DND-41 (cell line): ENCODE measurements at regions not wholly inside any gene's neighbourhood (a gene's known extent, or its start where the extent isn't known, plus 50 kb on each side); places are given as distances from the start of the nearest gene placed in this dataset.
"Not testable (repeated sequence)": the region's sequence is repeated elsewhere in the genome, so short reads cannot be mapped to it uniquely, and the experiment has no call there.

Experiments
- ATAC-seq: fragments of 200-7000 bp; cut with Tn5 transposase; 3 replicates; pipeline ENCODE4 v1.9.1; 2021; ENCODE audit warnings: low read depth; ENCODE audit not compliant: insufficient read depth
- DNase-seq: peaks from one replicate; pipeline ENCODE4 v3.0.0-alpha.2; 2020
- H2AFZ ChIP-seq: 2 replicates; pipeline ENCODE4 v1.6.0; 2012; ENCODE audit warnings: low read depth, low read length
- H3K27ac ChIP-seq: 2 replicates; pipeline ENCODE4 v1.5.1; 2012; ENCODE audit warnings: low read length, inconsistent platforms
- H3K27me3 ChIP-seq: fragments of 200-600 bp; sonication (generic); 2 replicates; pipeline ENCODE4 v1.6.0; 2012; ENCODE audit warnings: low read length, mild to moderate bottlenecking, inconsistent platforms; ENCODE audit not compliant: insufficient read depth, poor library complexity
- H3K36me3 ChIP-seq: 2 replicates; pipeline ENCODE4 v1.5.1; 2012; ENCODE audit warnings: low read length, inconsistent platforms; ENCODE audit not compliant: insufficient read depth
- H3K4me1 ChIP-seq: 2 replicates; pipeline ENCODE4 v1.5.1; 2012; ENCODE audit warnings: mild to moderate bottlenecking, low read length; ENCODE audit not compliant: insufficient read depth
- H3K4me2 ChIP-seq: 2 replicates; pipeline ENCODE4 v1.6.0; 2012; ENCODE audit warnings: mild to moderate bottlenecking, moderate library complexity, low read length, inconsistent platforms; ENCODE audit not compliant: insufficient read depth
- H3K4me3 ChIP-seq, 2 experiments: fragments of 200-600 bp in 1 of 2; shearing (Covaris generic) in 1 of 2; 2 replicates each; pipeline ENCODE4 v1.5.1; 2012 to 2016; ENCODE audit warnings: inconsistent platforms in 2 of 2, low read length in 2 of 2, mild to moderate bottlenecking in 2 of 2, low read depth in 1 of 2, moderate library complexity in 1 of 2
- H3K79me2 ChIP-seq: 2 replicates; pipeline ENCODE4 v1.6.0; 2012; ENCODE audit warnings: low read length, inconsistent platforms; ENCODE audit not compliant: insufficient read depth
- H3K9ac ChIP-seq: 2 replicates; pipeline ENCODE4 v1.6.0; 2012; ENCODE audit warnings: low read depth, mild to moderate bottlenecking, inconsistent platforms, low read length, moderate library complexity
- H3K9me3 ChIP-seq: 2 replicates; pipeline ENCODE4 v1.5.1; 2012; ENCODE audit warnings: low read length, moderate library complexity, mild to moderate bottlenecking, inconsistent platforms; ENCODE audit not compliant: insufficient read depth, severe bottlenecking
- H4K20me1 ChIP-seq: 2 replicates; pipeline ENCODE4 v1.6.0; 2012; ENCODE audit warnings: low read length; ENCODE audit not compliant: insufficient read depth
- EZH2 ChIP-seq: IDR thresholded peaks from 3 replicates; pipeline ENCODE4 v1.6.1; 2012; ENCODE audit warnings: borderline replicate concordance, low read depth, mild to moderate bottlenecking, moderate library complexity, low read length, inconsistent platforms; ENCODE audit not compliant: severe bottlenecking
- TF ChIP-seq, protein P1 (sequence below): IDR thresholded peaks from 2 replicates; pipeline ENCODE4 v1.5.1; 2012; ENCODE audit warnings: borderline replicate concordance, low read length, moderate library complexity, mild to moderate bottlenecking; ENCODE audit not compliant: poor library complexity, severe bottlenecking; ENCODE audit errors: extremely low read depth

DNA sequence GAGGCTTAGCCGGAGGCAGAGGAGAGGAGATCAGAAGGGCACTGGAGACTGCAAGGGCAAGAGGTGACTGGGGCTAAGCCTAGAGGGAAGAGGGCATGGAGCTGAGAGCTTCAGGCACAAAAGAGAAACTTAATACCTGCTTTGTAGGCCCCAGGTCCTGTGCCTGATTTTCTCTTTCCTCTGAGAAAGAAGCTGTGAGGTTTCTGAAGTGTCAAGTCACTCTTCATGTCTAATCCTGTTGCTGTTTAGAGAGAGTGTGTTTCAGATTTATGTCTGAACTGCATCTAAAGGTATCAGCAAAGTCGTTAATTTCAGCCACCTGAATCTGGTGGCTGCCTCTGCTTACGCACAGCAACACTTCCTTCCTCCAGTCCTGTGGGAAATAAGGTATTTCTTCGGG, 106.9 kb upstream of the RNU6-1 start:
- Histone ChIP-seq H3K4me1 (peaks cover 22% of the 10 kb centered on the region), H3K79me2 (no peaks in the 10 kb centered on the region), H3K27ac (peak overlapping the region; percentile 61), H3K9ac (peak overlapping the region; percentile 7; the same call in 1 of the 2 replicates), H3K36me3 (no peaks in the 10 kb centered on the region), H3K4me3 (0 out of 4 replicates have a peak overlapping the region, but pooled peaks of 1 of the 2 experiments have one; percentile 3), H3K27me3 (no peaks in the 10 kb centered on the region), H3K9me3 (no peaks in the 10 kb centered on the region), H2AFZ (peak overlapping the region; percentile 61), H4K20me1 (no peaks in the 10 kb centered on the region), H3K4me2 (peak overlapping the region; percentile 38)
- ATAC-seq (peak; percentile 67), DNase-seq (peak; percentile 10)
- TF ChIP-seq, protein P1, sequence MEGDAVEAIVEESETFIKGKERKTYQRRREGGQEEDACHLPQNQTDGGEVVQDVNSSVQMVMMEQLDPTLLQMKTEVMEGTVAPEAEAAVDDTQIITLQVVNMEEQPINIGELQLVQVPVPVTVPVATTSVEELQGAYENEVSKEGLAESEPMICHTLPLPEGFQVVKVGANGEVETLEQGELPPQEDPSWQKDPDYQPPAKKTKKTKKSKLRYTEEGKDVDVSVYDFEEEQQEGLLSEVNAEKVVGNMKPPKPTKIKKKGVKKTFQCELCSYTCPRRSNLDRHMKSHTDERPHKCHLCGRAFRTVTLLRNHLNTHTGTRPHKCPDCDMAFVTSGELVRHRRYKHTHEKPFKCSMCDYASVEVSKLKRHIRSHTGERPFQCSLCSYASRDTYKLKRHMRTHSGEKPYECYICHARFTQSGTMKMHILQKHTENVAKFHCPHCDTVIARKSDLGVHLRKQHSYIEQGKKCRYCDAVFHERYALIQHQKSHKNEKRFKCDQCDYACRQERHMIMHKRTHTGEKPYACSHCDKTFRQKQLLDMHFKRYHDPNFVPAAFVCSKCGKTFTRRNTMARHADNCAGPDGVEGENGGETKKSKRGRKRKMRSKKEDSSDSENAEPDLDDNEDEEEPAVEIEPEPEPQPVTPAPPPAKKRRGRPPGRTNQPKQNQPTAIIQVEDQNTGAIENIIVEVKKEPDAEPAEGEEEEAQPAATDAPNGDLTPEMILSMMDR: no peak
- TF ChIP-seq EZH2: no peak

DNA sequence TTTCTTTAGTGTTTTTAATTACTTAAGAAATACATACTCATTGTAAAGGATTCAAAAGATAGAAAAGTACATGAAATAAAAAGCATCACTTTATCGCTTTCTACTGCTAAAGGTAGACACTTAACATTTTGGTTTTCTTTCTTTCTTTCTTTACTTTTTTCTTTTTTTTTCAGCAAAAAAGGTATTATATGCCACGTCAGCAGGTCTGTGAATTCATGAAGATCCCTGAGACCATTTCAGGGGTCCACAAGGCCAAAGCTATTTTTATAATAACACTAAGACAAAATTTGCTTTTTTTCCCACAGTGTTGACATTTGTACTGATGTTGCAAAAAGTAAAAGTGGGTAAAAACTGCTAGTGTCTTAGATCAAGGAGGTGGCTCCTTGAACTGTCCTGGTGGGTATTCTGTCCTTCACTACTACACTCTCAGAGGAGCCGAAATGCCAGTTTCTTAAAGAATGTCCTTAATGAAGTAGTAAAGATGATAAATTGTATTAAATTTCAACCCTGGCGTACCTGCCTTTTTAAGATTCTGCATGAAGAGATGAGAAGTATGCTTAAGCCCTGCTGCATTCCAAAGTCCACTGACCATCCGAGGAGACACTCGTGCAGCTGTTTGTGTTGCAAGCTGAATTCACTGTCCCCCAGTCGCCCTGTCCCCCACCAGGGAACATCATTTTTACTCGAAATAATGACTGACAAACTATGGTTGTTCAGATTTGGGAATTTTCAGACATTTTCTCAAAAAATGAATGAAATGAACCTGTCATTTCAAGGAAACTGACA, 106.7 kb upstream of the PIAS1 start:
- no peak for ATAC-seq
- Histone ChIP-seq H3K9ac (no peak overlapping the region), H3K36me3 (no peaks in the 10 kb centered on the region), H3K4me2 (no peak overlapping the region), H3K27me3 (no peaks in the 10 kb centered on the region), H3K79me2 (no peaks in the 10 kb centered on the region), H4K20me1 (no peaks in the 10 kb centered on the region), H3K4me3 (no peak overlapping the region), H3K4me1 (peaks cover 22% of the 10 kb centered on the region), H3K27ac (no peak overlapping the region), H3K9me3 (no peaks in the 10 kb centered on the region), H2AFZ (no peak overlapping the region)
- no peak for DNase-seq
- TF ChIP-seq EZH2: no peak
- TF ChIP-seq, protein P1: no peak

DNA sequence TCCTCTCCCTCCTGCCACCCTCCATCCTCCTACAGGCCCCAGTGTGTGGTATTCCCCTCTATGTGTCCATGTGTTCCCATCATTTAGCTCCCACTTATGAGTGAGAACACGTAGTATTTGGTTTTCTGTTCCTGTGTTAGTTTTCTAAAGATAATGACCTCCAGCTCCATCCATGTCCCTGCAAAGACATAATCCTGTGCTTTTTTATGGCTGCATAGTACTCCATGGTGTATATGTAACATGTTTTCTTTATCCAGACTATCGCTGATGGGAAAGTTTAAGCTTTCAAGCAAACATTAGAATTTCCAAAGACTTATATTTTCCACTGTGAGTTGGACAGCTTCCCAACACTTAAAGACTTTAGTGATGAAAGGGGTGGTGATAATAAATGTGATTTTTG, 105.9 kb upstream of the PIAS1 start:
- no peak for TF ChIP-seq EZH2
- TF ChIP-seq, protein P1: no peak
- H3K9ac ChIP-seq: no peak overlapping the region
- H2AFZ ChIP-seq: no peak overlapping the region
- no peaks in the 10 kb centered on the region for H3K79me2 ChIP-seq
- ATAC-seq: no peak
- H3K4me1 ChIP-seq: peaks cover 22% of the 10 kb centered on the region
- no peak overlapping the region for H3K4me2 ChIP-seq
- no peaks in the 10 kb centered on the region for H3K36me3 ChIP-seq
- no peak overlapping the region for H3K27ac ChIP-seq
- H3K9me3 ChIP-seq: no peaks in the 10 kb centered on the region
- DNase-seq: no peak
- no peak overlapping the region for H3K4me3 ChIP-seq
- H3K27me3 ChIP-seq: no peaks in the 10 kb centered on the region
- H4K20me1 ChIP-seq: no peaks in the 10 kb centered on the region

DNA sequence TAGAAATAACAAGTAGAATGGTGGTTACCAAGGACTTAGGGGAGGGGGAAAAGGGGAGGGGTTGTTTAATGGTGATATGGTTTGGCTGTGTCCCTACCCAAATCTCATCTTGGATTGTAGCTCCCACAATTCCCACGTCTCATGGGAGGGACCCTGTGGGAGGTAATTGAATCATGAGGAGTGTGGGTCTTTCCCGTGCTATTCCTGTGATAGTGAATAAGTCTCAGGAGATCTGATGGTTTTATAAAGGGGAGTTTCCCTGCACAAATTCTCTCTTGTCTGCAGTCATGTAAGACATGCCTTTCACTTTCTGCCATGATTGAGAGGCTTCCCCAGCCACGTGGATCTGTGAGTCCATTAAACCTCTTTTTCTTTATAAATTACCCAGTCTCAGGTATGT, 102.9 kb upstream of the PIAS1 start:
- not testable (repeated sequence) for H3K9ac ChIP-seq, H3K79me2 ChIP-seq, H3K9me3 ChIP-seq, H2AFZ ChIP-seq, H3K27ac ChIP-seq, H3K27me3 ChIP-seq, DNase-seq, H3K4me2 ChIP-seq, H4K20me1 ChIP-seq, ATAC-seq, H3K36me3 ChIP-seq, H3K4me3 ChIP-seq
- H3K4me1 ChIP-seq: peaks cover 15% of the 10 kb centered on the region
